ENCODE measurements at regions not wholly inside any gene's neighbourhood (a gene's known extent, or its start where the extent isn't known, plus 50 kb on each side); places are given as distances from the start of the nearest gene placed in this dataset.

DNA sequence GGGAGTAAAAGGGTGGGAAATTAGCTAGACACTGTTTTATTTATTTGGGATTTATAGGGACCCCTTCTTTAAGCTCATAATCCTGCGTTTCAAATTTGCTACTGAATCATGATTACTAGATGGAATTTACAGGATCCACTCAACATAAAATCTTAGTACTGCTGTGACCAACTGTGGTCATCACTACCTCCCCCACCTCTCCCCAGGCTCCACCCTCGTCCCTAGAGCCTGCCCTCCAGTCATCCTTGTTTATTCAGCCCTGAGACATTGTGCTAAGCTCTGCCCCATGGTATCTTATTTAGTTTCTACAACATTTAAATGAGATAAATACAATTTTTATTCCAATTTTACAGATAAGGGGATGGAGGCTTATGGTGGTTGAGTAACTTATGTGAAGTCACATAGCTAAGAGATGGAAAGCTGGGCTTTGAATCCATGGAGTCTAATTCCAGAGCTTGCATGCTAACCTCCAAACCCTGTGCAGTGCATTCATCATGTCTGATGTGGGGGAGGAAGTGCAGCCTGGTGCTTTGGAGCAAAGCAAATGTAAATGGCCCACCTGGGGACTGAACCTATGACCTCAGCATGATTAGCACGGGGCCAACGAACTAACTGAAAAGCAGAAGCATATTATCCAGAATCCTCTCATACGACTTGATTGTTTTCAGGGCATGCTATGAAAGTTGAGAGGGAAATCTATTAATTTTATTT, 502.4 kb downstream of the TMEM182 start:
- Histone ChIP-seq H3K36me3 (ENCODE audit: control insufficient read depth in 2 of 3, insufficient read depth in 3 of 3, low read length in 3 of 3) (no peaks in the 10 kb centered on the region), H3K27ac (ENCODE audit: low read depth in 2 of 2, low read length in 2 of 2) (no peak overlapping the region), H3K4me3 (ENCODE audit: low read length in 3 of 3) (no peak overlapping the region), H3K9me3 (ENCODE audit: control insufficient read depth in 2 of 3, insufficient read depth in 1 of 3, low read length in 3 of 3) (no peaks in the 10 kb centered on the region), H3K4me1 (ENCODE audit: control insufficient read depth in 2 of 3, insufficient read depth in 2 of 3, low read depth in 1 of 3, low read length in 3 of 3) (no peaks in the 10 kb centered on the region), H3K27me3 (ENCODE audit: control insufficient read depth, insufficient read depth, low read length) (no peaks in the 10 kb centered on the region), H3K9ac (ENCODE audit: low read length in 3 of 3) (no peak overlapping the region)
- TF ChIP-seq, protein P1, sequence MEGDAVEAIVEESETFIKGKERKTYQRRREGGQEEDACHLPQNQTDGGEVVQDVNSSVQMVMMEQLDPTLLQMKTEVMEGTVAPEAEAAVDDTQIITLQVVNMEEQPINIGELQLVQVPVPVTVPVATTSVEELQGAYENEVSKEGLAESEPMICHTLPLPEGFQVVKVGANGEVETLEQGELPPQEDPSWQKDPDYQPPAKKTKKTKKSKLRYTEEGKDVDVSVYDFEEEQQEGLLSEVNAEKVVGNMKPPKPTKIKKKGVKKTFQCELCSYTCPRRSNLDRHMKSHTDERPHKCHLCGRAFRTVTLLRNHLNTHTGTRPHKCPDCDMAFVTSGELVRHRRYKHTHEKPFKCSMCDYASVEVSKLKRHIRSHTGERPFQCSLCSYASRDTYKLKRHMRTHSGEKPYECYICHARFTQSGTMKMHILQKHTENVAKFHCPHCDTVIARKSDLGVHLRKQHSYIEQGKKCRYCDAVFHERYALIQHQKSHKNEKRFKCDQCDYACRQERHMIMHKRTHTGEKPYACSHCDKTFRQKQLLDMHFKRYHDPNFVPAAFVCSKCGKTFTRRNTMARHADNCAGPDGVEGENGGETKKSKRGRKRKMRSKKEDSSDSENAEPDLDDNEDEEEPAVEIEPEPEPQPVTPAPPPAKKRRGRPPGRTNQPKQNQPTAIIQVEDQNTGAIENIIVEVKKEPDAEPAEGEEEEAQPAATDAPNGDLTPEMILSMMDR (IDR thresholded peaks at IDR 0.05; ENCODE audit: borderline replicate concordance, extremely low read depth, insufficient read depth) = no peak
- intact Hi-C loops (cut with DNase I) = no loop called here
- peak in 1 of 5 donors; percentile 5 for DNase-seq
- no peak for FAIRE-seq

DNA sequence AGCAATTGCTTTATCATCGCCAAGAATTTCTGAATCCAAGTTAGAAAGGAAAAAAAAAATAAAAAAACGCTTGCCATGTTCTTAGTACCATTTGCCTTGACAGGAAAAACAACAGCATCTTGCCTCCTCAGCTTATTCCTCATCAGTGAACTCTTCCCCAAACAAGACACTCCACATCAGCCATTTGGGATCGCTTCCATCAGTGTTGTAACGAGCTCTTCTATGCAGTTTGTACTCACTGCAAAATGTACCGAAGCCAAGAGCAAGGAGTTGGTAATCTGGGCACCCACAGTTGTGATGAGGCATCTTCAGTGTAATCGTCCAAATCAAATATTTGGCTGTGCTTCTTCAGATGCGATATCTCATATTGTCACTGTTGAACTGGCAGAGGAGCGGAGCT, 503.7 kb downstream of the TMEM182 start:
- H3K36me3 ChIP-seq (ENCODE audit: control insufficient read depth in 2 of 3, insufficient read depth in 3 of 3, low read length in 3 of 3) = no peaks in the 10 kb centered on the region
- H3K4me3 ChIP-seq (ENCODE audit: low read length in 3 of 3) = no peak overlapping the region
- H3K27ac ChIP-seq (ENCODE audit: low read depth in 2 of 2, low read length in 2 of 2) = no peak overlapping the region
- no peaks in the 10 kb centered on the region for H3K27me3 ChIP-seq (ENCODE audit: control insufficient read depth, insufficient read depth, low read length)
- no peak for DNase-seq
- no peaks in the 10 kb centered on the region for H3K9me3 ChIP-seq (ENCODE audit: control insufficient read depth in 2 of 3, insufficient read depth in 1 of 3, low read length in 3 of 3)
- intact Hi-C loops (cut with DNase I) = no loop called here
- no peak for FAIRE-seq
- TF ChIP-seq, protein P1 (IDR thresholded peaks at IDR 0.05; ENCODE audit: borderline replicate concordance, extremely low read depth, insufficient read depth) = no peak
- no peaks in the 10 kb centered on the region for H3K4me1 ChIP-seq (ENCODE audit: control insufficient read depth in 2 of 3, insufficient read depth in 2 of 3, low read depth in 1 of 3, low read length in 3 of 3)
- no peak overlapping the region for H3K9ac ChIP-seq (ENCODE audit: low read length in 3 of 3)

DNA sequence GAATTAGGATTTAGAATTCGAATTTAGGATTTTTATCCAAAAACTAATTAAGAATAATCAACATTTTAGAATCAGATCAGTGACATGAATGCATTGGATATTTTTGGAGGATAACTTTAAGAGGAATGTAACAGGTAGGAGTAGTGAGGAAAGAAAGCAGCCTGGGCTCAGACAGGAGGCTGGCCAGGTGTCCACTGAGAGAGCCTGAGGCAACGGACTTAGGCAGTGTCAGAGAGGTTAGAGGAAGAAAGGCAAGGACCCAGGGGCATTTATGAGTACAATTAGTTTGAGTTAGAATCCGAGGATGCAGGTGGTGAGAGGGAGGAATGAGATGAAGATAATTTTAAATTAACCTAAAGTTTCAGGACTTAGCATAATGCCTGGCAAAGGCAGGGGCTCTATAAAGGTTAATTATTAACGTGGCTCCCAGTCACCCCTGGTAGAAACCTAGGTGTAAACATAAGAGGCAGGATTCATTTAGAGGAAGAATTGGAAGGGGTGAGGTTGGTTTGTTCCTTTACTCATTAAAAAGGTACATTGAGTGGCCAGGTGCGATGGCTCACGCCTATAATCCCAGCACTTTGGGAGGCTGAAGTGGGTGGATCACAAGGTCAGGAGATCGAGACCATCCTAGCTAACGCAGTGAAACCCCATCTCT, 507.1 kb downstream of the TMEM182 start:
- Histone ChIP-seq H3K4me1 (ENCODE audit: control insufficient read depth in 2 of 3, insufficient read depth in 2 of 3, low read depth in 1 of 3, low read length in 3 of 3) (no peaks in the 10 kb centered on the region), H3K9me3 (ENCODE audit: control insufficient read depth in 2 of 3, insufficient read depth in 1 of 3, low read length in 3 of 3) (peaks cover 0 to 1% (median 0%) of the 10 kb centered on the region in 3 donors), H3K4me3 (ENCODE audit: low read length in 3 of 3) (no peak overlapping the region), H3K36me3 (ENCODE audit: control insufficient read depth in 2 of 3, insufficient read depth in 3 of 3, low read length in 3 of 3) (no peaks in the 10 kb centered on the region), H3K27ac (ENCODE audit: low read depth in 2 of 2, low read length in 2 of 2) (no peak overlapping the region), H3K9ac (ENCODE audit: low read length in 3 of 3) (no peak overlapping the region), H3K27me3 (ENCODE audit: control insufficient read depth, insufficient read depth, low read length) (no peaks in the 10 kb centered on the region)
- intact Hi-C loops (cut with DNase I) = no loop called here
- DNase-seq (no peak), FAIRE-seq (no peak)
- TF ChIP-seq, protein P1 (IDR thresholded peaks at IDR 0.05; ENCODE audit: borderline replicate concordance, extremely low read depth, insufficient read depth) = no peak

All from kidney (tissue), 13 donors.